ENCODE measurements at regions not wholly inside any gene's neighbourhood (a gene's known extent, or its start where the extent isn't known, plus 50 kb on each side); places are given as distances from the start of the nearest gene placed in this dataset.
A peak's percentile ranks its signal among the peaks of the same experiment; 100 is the strongest.

- TF ChIP-seq ZNF280D (tag by site-specific recombination; IDR thresholded peaks at IDR 0.05) (no peak), ZNF239 (tag by site-specific recombination; IDR thresholded peaks at IDR 0.05) (no peak), ZNF324 (tag by site-specific recombination; IDR thresholded peaks at IDR 0.05) (no peak), ZNF658 (tag by site-specific recombination; IDR thresholded peaks at IDR 0.05) (no peak), ZNF146 (tag by site-specific recombination; IDR thresholded peaks at IDR 0.05) (no peak), ZNF670 (tag by site-specific recombination; IDR thresholded peaks at IDR 0.05; ENCODE audit: low read depth) (no peak), OVOL3 (tag by site-specific recombination; IDR thresholded peaks at IDR 0.05) (peak; percentile 66; the same call in 1 of the 2 replicates), ZSCAN4 (tag by site-specific recombination; IDR thresholded peaks at IDR 0.05) (peak; percentile 82), SP2 (tag by site-specific recombination; IDR thresholded peaks at IDR 0.05) (no peak), ZNF785 (tag by site-specific recombination; IDR thresholded peaks at IDR 0.05) (no peak), ZNF654 (tag by site-specific recombination; IDR thresholded peaks at IDR 0.05; ENCODE audit: low read depth) (no peak), OSR2 (tag by site-specific recombination; IDR thresholded peaks at IDR 0.05) (peak; percentile 70), ZNF121 (tag by site-specific recombination; IDR thresholded peaks at IDR 0.05) (no peak), ZNF558 (tag by site-specific recombination; IDR thresholded peaks at IDR 0.05) (no peak), ZBTB7A (tag by site-specific recombination; IDR thresholded peaks at IDR 0.05; ENCODE audit: low read depth) (no peak), ZNF513 (tag by site-specific recombination; IDR thresholded peaks at IDR 0.05) (no peak), ZFP3 (tag by site-specific recombination; IDR thresholded peaks at IDR 0.05; ENCODE audit: low read depth) (no peak), SCRT1 (tag by site-specific recombination; IDR thresholded peaks at IDR 0.05; ENCODE audit: borderline replicate concordance) (no peak), SP7 (tag by site-specific recombination; IDR thresholded peaks at IDR 0.05) (peak; percentile 62), YY1 (tag by site-specific recombination; IDR thresholded peaks at IDR 0.05) (0 out of 2 replicates have a peak, but pooled peaks have one; percentile 10), TCF7L2 (IDR thresholded peaks at IDR 0.05; ENCODE audit: borderline replicate concordance, low read depth, low read length) (no peak), CTCF (tag by site-specific recombination; IDR thresholded peaks at IDR 0.05) (no peak), ZNF843 (tag by site-specific recombination; IDR thresholded peaks at IDR 0.05) (peak; percentile 82), ZSCAN5A (tag by site-specific recombination; IDR thresholded peaks at IDR 0.05) (no peak), ZNF521 (tag by site-specific recombination; IDR thresholded peaks at IDR 0.05) (no peak), GLIS1 (tag by site-specific recombination; IDR thresholded peaks at IDR 0.05) (0 out of 2 replicates have a peak, but pooled peaks have one; percentile 10), ZEB2 (tag by site-specific recombination; IDR thresholded peaks at IDR 0.05) (peak; percentile 63; the same call in 1 of the 2 replicates), TRIM28 (IDR thresholded peaks at IDR 0.05; ENCODE audit: borderline replicate concordance, low read length) (peak; percentile 94), SCRT2 (tag by site-specific recombination; IDR thresholded peaks at IDR 0.05) (no peak)
Measured at GRCh38 chr18:34659579-34660517, 50.2 kb upstream of the DTNA start (continued).

Data from HEK293 (cell line).